ENCODE measurements at regions not wholly inside any gene's neighbourhood (a gene's known extent, or its start where the extent isn't known, plus 50 kb on each side); places are given as distances from the start of the nearest gene placed in this dataset.
A peak's percentile ranks its signal among the peaks of the same experiment; 100 is the strongest.

GRCh38 chr2:9142551-9143263 is 63.9 kb upstream of the ASAP2 start:
- no peak overlapping the region for H3K4me3 ChIP-seq (ENCODE audit: low read depth, low read length)
- peak; percentile 99 for TF ChIP-seq CTCF (IDR thresholded peaks at IDR 0.05; ENCODE audit: borderline replicate concordance, insufficient read depth, low read depth, low read length)

- no peak overlapping the region for H3K4me3 ChIP-seq (ENCODE audit: low read depth, low read length)
- TF ChIP-seq CTCF (IDR thresholded peaks at IDR 0.05; ENCODE audit: borderline replicate concordance, insufficient read depth, low read depth, low read length), result no peak
Observed at GRCh38 chr2:9141706-9142460, 64.7 kb upstream of the ASAP2 start.

GRCh38 chr2:9141091-9141667 is 65.4 kb upstream of the ASAP2 start:
- TF ChIP-seq CTCF (IDR thresholded peaks at IDR 0.05; ENCODE audit: borderline replicate concordance, insufficient read depth, low read depth, low read length), result no peak
- H3K4me3 ChIP-seq (ENCODE audit: low read depth, low read length), result no peak overlapping the region

DNA sequence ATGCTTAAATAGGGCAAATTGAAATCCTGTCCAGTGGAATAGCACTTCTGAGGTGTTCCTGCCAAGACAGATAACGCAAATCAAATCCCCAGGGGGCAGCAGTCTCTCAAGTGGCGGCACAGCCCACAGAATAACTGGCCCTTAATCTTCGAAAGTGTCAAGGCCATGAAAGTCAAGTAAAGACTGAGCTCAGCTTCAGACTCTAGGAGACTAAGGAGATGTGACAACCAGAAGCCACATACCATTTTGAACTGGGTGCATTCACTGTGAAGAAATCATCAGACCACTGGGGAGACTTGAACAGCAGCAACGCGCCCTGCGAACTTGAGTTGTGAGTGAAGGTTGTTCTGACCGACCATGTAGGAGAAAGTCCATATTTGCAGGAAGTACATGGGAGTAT is 66.0 kb upstream of the ASAP2 start:
- H3K4me3 ChIP-seq (ENCODE audit: low read depth, low read length), result no peak overlapping the region
- no peak for TF ChIP-seq CTCF (IDR thresholded peaks at IDR 0.05; ENCODE audit: borderline replicate concordance, insufficient read depth, low read depth, low read length)

- no peak overlapping the region for H3K4me3 ChIP-seq (ENCODE audit: low read depth, low read length)
- peak; percentile 89 for TF ChIP-seq CTCF (IDR thresholded peaks at IDR 0.05; ENCODE audit: borderline replicate concordance, insufficient read depth, low read depth, low read length)
Observed at GRCh38 chr2:9139491-9140443, 66.8 kb upstream of the ASAP2 start.

DNA sequence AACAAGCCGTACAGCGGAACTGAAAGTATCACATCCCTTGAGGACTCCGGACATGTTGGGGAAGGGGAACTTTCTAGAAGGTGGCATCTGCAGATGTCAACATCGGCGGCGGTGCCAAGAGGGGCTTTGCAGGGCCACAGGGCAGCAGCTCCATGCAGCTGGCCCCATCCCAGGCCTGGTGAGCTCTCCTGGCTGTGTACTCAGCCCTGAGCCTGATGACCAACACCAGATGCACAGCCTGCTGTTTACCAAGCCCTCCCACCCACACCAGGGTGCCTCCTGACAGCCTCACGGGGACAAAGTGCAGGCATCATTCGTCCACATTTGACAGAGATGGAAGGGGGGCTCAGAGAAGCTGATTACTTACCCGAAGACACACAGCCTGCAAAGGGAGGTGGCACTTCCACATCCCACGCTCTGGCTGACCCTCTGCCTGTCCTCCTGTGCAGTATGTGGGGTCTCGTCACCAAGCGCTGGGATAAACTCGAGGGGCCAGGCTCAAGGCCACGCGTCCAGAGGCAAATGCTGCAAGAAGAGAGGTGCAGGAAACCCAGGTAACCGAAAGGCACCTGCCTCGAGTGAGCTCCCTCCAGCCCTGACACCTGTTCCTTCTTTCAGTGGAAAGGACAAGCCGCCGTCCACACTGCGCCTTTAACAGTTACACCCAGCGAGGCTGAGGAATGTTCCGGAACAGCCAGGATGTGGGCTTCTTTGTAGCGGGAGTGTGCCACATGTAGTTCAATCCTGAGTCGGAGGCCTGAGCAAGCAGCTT is 69.0 kb upstream of the ASAP2 start:
- TF ChIP-seq CTCF (IDR thresholded peaks at IDR 0.05; ENCODE audit: borderline replicate concordance, insufficient read depth, low read depth, low read length), result no peak

More for the DNA sequence above, 69.0 kb upstream of the ASAP2 start:
- H3K4me3 ChIP-seq (ENCODE audit: low read depth, low read length), result no peak overlapping the region

All from GM12875 (cell line).